Esophagus muscularis mucosa (tissue), 3 donors: ENCODE measurements at regions not wholly inside any gene's neighbourhood (a gene's known extent, or its start where the extent isn't known, plus 50 kb on each side); places are given as distances from the start of the nearest gene placed in this dataset.

Experiments used
- CTCF ChIP-seq, 3 experiments: fragments of 200-600 bp in 2 of 3; fragments of 450-650 bp in 1 of 3; sonication (generic) in 2 of 3; IDR thresholded peaks; one replicate each; pipeline ENCODE4 v1.5.1; 2017 to 2019; ENCODE audit warnings: antibody characterized with exemption in 3 of 3, mild to moderate bottlenecking in 2 of 3, moderate library complexity in 1 of 3
- POLR2A ChIP-seq: fragments of 450-650 bp; IDR thresholded peaks from one replicate; pipeline ENCODE4 v1.6.1; 2017; ENCODE audit warnings: antibody characterized with exemption, moderate library complexity, mild to moderate bottlenecking, low read depth

DNA sequence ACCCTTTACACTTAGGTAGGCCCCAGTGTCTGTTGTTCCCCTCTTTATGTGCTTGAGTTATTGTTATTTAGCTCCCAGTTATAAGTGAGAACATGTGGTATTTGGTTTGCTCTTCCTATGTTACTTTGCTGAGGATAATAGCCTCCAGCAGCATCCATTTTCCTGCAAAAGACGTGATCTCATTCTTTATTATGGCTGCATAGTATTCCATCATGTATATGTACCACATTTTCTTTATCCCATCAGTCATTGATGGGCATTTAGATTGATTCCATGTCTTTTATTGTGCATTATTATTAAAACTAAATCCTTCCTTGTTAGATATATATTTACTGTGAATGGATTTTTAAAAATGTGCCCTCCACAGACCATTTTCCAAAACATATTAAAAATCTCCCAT lies 1137.3 kb upstream of the ADGRB3 start:
- TF ChIP-seq POLR2A (no peak), CTCF (IDR thresholded peaks at IDR 0.05) (no peak)
